Bronchial epithelial cell (primary cell): ENCODE measurements at regions not wholly inside any gene's neighbourhood (a gene's known extent, or its start where the extent isn't known, plus 50 kb on each side); places are given as distances from the start of the nearest gene placed in this dataset.
A peak's percentile ranks its signal among the peaks of the same experiment; 100 is the strongest.

Experiments
- DNase-seq: peaks from one replicate; pipeline ENCODE4 v3.0.0-alpha.2; 2010; ENCODE audit warnings: low read depth
- FAIRE-seq: peaks from 2 replicates; lab custom pipeline; 2011; peaks lifted over from hg19 to GRCh38; lab: Jason Lieb, UNC
- H3K27me3 ChIP-seq: 2 replicates; pipeline ENCODE4 v1.5.1; 2011; ENCODE audit warnings: low read length; ENCODE audit not compliant: control insufficient read depth, insufficient read depth
- H3K36me3 ChIP-seq: 2 replicates; pipeline ENCODE4 v1.5.1; 2011; ENCODE audit warnings: low read length; ENCODE audit not compliant: control insufficient read depth, insufficient read depth
- H3K4me3 ChIP-seq: 2 replicates; pipeline ENCODE4 v1.5.1; 2011; ENCODE audit warnings: mild to moderate bottlenecking, low read depth, low read length, control low read depth
- TF ChIP-seq, protein P1 (sequence below): IDR thresholded peaks from 2 replicates; pipeline ENCODE4 v1.5.1; 2011; ENCODE audit warnings: mild to moderate bottlenecking, moderate library complexity, low read length, control low read depth, inconsistent platforms; ENCODE audit not compliant: insufficient read depth, severe bottlenecking

DNA sequence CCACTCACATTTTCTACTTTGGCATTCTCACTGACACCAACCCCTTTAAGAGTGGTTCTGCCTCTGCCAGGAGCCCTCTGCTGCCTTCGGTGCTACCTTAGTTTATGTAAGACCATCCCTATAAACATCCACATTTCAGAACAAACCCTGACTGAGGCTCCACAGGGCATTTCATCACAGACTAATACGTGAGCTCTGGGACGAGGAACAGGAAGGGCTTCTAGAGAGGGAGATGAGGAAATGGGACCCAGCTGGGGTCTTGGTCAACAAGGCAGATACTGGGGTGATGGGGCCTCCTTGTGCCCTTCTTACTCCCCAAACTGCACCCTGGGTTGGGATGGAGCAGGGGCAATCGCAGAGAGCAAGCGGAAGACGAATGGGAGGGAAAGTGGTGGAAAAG is 86.5 kb upstream of the FYN start:
- DNase-seq (no peak), FAIRE-seq (peak; percentile 91)
- Histone ChIP-seq H3K27me3 (no peaks in the 10 kb centered on the region), H3K36me3 (no peaks in the 10 kb centered on the region), H3K4me3 (no peak overlapping the region)
- TF ChIP-seq, protein P1, sequence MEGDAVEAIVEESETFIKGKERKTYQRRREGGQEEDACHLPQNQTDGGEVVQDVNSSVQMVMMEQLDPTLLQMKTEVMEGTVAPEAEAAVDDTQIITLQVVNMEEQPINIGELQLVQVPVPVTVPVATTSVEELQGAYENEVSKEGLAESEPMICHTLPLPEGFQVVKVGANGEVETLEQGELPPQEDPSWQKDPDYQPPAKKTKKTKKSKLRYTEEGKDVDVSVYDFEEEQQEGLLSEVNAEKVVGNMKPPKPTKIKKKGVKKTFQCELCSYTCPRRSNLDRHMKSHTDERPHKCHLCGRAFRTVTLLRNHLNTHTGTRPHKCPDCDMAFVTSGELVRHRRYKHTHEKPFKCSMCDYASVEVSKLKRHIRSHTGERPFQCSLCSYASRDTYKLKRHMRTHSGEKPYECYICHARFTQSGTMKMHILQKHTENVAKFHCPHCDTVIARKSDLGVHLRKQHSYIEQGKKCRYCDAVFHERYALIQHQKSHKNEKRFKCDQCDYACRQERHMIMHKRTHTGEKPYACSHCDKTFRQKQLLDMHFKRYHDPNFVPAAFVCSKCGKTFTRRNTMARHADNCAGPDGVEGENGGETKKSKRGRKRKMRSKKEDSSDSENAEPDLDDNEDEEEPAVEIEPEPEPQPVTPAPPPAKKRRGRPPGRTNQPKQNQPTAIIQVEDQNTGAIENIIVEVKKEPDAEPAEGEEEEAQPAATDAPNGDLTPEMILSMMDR = no peak

DNA sequence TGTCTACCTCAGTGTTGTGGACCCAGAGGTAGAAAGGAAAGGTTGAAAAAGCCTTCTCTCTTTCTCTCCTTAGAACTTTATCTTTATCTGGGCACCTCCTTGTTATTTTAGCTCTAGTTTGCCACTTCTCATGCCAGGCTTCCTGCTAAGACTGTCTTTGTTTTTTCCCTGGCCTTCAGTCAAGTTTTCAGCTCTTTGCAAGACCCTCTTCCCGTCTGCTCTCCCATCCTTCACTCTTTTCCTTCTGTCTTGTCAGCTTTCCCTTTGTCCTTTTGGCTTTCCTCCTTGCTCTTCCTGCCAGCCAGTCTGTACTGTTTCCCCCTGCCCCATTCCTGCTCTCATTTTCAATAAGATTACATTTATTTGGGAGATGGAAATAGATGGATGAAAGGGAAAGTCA is 86.8 kb upstream of the CCN6 start:
- H3K36me3 ChIP-seq = no peaks in the 10 kb centered on the region
- no peaks in the 10 kb centered on the region for H3K27me3 ChIP-seq
- no peak overlapping the region for H3K4me3 ChIP-seq
- FAIRE-seq (no peak), DNase-seq (no peak)
- TF ChIP-seq, protein P1 = no peak

DNA sequence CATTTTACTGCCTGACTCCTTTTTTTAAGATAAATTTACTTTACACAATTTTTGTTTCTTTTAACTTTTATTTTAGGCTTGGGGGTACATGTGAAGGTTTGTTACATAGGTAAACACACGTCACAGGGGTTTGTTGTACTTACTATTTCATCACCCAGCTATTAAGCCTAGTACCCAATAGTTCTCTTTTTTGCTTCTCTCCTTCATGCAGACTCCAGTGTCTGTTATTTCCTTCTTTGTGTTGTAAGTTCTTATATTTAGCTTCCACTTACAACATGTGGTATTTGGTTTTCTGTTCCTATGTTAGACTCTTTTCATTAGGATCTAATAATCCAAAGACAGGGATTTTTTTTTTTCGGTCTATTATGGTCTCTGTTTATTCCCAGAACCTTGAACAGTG is 83.5 kb upstream of the CCN6 start:
- Histone ChIP-seq H3K4me3 (no peak overlapping the region), H3K27me3 (no peaks in the 10 kb centered on the region), H3K36me3 (no peaks in the 10 kb centered on the region)
- TF ChIP-seq, protein P1 = no peak
- FAIRE-seq = no peak
- no peak for DNase-seq

DNA sequence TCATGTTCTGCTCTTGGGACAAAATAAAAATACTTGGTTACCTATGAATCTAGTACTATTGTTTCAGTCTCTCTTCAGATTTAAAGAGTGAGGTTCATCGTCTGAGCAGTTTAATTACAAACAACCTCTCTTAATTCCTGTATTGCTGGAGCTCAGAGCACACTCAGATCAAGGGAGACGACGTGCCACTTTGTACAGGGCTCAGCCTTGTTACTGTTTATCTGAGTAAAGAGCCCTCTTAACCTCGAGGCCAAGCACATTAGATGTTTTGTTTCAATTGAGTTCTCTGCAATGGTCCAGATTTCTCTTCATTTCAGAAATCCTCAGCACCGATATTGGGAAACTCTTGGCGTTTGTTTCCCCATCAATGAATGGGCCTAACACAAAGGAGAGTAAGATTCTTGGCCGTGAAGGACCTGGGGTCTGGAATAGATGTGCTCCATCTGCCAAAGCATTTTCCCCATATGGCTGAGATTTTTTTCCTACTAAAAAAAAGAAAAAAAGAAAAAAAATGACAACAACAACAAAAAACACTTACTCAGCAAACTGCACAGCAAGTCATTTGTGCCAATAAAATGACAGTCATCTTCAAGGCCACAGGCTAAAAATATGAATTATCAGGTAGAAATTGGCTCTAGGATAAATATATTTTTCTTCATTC is 82.6 kb upstream of the CCN6 start:
- DNase-seq (no peak), FAIRE-seq (no peak)
- TF ChIP-seq, protein P1 = no peak
- Histone ChIP-seq H3K36me3 (no peaks in the 10 kb centered on the region), H3K27me3 (no peaks in the 10 kb centered on the region), H3K4me3 (no peak overlapping the region)

DNA sequence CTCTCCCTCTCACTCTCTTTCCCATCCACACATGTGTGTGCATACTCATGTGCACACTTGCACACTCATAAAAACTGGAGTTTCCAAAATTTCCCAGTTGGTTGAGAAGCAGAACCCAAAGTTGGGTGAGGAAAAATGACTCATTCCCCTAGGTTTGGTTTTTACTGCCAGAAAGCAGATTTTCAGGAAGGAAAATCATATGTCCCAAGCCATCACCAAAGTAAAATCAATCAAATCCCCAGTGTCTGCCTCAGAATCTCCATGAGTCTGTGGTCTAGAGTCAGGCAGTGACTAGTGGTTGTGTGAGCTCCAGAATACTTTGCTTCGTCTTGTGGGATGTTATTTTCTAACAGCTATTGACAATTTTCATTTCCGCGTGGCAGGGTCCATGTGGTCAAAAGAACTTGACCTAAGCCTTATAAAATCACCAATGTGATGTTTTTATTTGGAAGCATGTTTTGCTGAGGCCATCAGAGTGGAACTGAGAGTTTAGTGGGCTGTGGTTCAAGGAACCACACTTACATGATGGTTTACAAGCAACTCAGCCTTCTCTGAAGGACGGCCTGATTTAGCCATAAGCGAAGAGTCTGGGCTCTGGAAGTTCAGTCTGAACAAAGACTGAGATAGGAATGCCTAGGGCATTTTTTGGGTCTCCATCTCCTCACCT is 81.9 kb upstream of the CCN6 start:
- no peaks in the 10 kb centered on the region for H3K36me3 ChIP-seq
- FAIRE-seq = no peak
- no peak for DNase-seq
- H3K4me3 ChIP-seq = no peak overlapping the region
- TF ChIP-seq, protein P1 = no peak
- H3K27me3 ChIP-seq = no peaks in the 10 kb centered on the region
